Astrocyte of the cerebellum (primary cell): ENCODE measurements at regions not wholly inside any gene's neighbourhood (a gene's known extent, or its start where the extent isn't known, plus 50 kb on each side); places are given as distances from the start of the nearest gene placed in this dataset.
"Not testable (repeated sequence)": the region's sequence is repeated elsewhere in the genome, so short reads cannot be mapped to it uniquely, and the experiment has no call there.

Source experiments
- DNase-seq: peaks from one replicate; pipeline ENCODE4 v3.0.0-alpha.2; 2011; ENCODE audit warnings: low read depth
- H3K4me3 ChIP-seq: 2 replicates; pipeline ENCODE4 v1.5.1; 2011; ENCODE audit warnings: mild to moderate bottlenecking, low read depth, low read length, moderate library complexity
- in situ Hi-C: cut with HindIII; loops from 2 replicates; pipeline ENCODE4 v1.10.0; 2017; ENCODE audit warnings: low sequenced_read_pairs
- TF ChIP-seq, protein P1 (sequence below): IDR thresholded peaks from 2 replicates; pipeline ENCODE4 v1.5.1; 2012; ENCODE audit warnings: low read length, low read depth, moderate library complexity, mild to moderate bottlenecking; ENCODE audit errors: missing control alignments

DNA sequence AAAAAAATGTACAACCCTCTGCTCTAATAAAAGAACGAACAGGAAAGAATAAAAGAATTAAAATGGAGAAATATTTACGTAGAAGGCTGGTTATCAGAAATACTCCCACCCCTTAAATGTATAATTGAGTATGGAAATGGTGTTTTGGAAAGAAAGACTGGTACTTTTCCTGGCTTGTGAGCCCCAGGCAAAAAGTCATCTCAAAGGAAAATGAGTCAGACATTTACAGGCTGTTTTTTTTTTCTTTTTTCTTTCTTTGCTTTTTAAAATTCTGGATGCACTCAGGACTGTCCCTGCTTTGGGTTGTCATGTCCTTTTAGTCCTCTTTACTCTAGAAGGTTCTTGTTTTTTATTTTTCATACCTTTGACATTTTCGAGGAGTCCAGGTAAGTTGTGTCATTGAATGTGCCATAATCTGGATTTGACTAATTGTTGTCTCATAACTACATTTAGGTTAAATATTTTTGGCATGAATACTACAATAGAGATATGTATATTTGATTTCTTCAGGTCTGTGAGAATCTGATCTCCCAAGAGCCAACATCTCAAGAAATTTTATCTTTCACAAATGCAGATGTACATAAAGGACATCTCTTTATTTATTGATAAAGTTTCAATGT is 313.0 kb upstream of the GLI3 start:
- no peak overlapping the region for H3K4me3 ChIP-seq
- DNase-seq, result no peak
- in situ Hi-C loops, result no loop called here
- TF ChIP-seq, protein P1, sequence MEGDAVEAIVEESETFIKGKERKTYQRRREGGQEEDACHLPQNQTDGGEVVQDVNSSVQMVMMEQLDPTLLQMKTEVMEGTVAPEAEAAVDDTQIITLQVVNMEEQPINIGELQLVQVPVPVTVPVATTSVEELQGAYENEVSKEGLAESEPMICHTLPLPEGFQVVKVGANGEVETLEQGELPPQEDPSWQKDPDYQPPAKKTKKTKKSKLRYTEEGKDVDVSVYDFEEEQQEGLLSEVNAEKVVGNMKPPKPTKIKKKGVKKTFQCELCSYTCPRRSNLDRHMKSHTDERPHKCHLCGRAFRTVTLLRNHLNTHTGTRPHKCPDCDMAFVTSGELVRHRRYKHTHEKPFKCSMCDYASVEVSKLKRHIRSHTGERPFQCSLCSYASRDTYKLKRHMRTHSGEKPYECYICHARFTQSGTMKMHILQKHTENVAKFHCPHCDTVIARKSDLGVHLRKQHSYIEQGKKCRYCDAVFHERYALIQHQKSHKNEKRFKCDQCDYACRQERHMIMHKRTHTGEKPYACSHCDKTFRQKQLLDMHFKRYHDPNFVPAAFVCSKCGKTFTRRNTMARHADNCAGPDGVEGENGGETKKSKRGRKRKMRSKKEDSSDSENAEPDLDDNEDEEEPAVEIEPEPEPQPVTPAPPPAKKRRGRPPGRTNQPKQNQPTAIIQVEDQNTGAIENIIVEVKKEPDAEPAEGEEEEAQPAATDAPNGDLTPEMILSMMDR, result no peak

GRCh38 chr7:42548816-42549611 is 312.0 kb upstream of the GLI3 start:
- in situ Hi-C loops, result no loop called here
- no peak for DNase-seq
- TF ChIP-seq, protein P1, result no peak
- no peak overlapping the region for H3K4me3 ChIP-seq

DNA sequence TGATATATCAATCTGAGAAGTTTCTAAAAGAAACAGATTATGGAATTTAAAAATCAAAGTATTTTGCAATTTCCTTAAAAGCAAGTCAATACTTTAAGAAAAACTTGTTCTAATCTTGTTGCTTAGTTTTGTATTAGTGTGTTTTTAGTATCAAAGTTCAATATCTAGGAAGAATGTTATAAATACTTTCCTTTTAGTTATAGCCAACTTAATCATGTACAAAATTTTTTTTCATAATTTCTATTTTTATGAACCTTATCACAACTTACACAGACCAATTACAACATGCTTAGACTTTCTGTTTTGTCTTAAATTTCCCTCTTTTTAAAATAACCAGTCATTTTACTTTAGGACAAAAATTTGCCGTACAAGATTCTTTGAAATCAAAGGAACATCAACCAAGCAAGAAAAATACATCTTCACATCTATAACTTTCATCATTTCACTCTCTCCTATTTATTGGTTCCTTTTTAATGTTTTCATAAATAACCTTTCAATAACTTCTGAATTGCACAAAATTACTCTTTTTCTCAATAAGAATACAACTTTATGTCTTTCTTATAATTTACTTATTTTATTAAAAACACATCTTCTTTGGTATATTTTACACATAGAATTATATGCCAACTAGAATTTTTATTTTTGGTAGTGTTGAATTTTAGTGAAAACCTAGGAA is 308.2 kb upstream of the GLI3 start:
- no peak overlapping the region for H3K4me3 ChIP-seq
- DNase-seq, result no peak
- in situ Hi-C loops, result no loop called here
- TF ChIP-seq, protein P1, result no peak

GRCh38 chr7:42543953-42544352 is 306.9 kb upstream of the GLI3 start:
- no peak for DNase-seq
- TF ChIP-seq, protein P1, result no peak
- in situ Hi-C loops, result no loop called here
- H3K4me3 ChIP-seq, result no peak overlapping the region

GRCh38 chr7:42542446-42542845 is 305.4 kb upstream of the GLI3 start:
- in situ Hi-C loops, DNase-seq, H3K4me3 ChIP-seq: not testable (repeated sequence)

GRCh38 chr7:42534441-42534840 is 297.4 kb upstream of the GLI3 start:
- TF ChIP-seq, protein P1, result no peak
- in situ Hi-C loops, result no loop called here
- no peak for DNase-seq
- no peak overlapping the region for H3K4me3 ChIP-seq

DNA sequence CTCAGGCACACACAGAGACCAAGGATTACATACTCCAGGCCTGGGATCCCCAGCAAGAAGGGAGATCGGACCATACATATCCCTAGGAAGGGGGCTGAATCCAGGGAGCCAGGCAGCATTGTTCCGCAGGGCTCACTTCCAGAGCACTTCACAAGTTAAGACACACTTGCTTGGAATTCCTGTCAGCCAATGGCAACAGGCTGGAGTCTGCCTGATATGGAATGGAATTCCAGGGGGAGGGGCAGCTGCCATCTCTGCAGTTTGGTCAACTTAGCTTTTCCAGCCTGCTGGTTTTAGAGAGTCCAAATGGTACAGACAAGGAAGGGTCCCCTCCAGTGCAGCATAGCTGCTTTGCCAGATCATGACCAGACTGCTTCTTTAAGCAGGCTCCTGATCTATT is 290.0 kb upstream of the GLI3 start:
- TF ChIP-seq, protein P1, result no peak
- no peak overlapping the region for H3K4me3 ChIP-seq
- in situ Hi-C loops, result no loop called here

More for the DNA sequence above, 290.0 kb upstream of the GLI3 start:
- no peak for DNase-seq
